Astrocyte (in vitro differentiated cells and primary cell): ENCODE measurements at regions not wholly inside any gene's neighbourhood (a gene's known extent, or its start where the extent isn't known, plus 50 kb on each side); places are given as distances from the start of the nearest gene placed in this dataset.

Source experiments
- DNase-seq: peaks from one replicate; pipeline ENCODE4 v3.0.0-alpha.2; 2010; ENCODE audit warnings: low read depth
- FAIRE-seq: peaks from 2 replicates; lab custom pipeline; 2011; peaks lifted over from hg19 to GRCh38; lab: Jason Lieb, UNC
- H2AFZ ChIP-seq: 2 replicates; pipeline ENCODE4 v1.6.0; 2012; ENCODE audit warnings: low read depth, low read length, inconsistent platforms
- H3K27ac ChIP-seq: 2 replicates; pipeline ENCODE4 v1.5.1; 2011; ENCODE audit warnings: low read depth, low read length, inconsistent platforms
- H3K27me3 ChIP-seq: 2 replicates; pipeline ENCODE4 v1.6.0; 2011; ENCODE audit warnings: low read length, inconsistent platforms; ENCODE audit not compliant: insufficient read depth
- H3K36me3 ChIP-seq: 2 replicates; pipeline ENCODE4 v1.5.1; 2011; ENCODE audit warnings: low read length, inconsistent platforms; ENCODE audit not compliant: insufficient read depth
- H3K4me1 ChIP-seq: 2 replicates; pipeline ENCODE4 v1.5.1; 2011; ENCODE audit warnings: low read length, inconsistent platforms; ENCODE audit not compliant: insufficient read depth
- H3K4me2 ChIP-seq: 2 replicates; pipeline ENCODE4 v1.6.0; 2012; ENCODE audit warnings: low read length, inconsistent platforms
- H3K4me3 ChIP-seq: 2 replicates; pipeline ENCODE4 v1.5.1; 2011; ENCODE audit warnings: low read depth, mild to moderate bottlenecking, low read length, inconsistent platforms; ENCODE audit not compliant: insufficient read depth
- H3K79me2 ChIP-seq: 2 replicates; pipeline ENCODE4 v1.6.0; 2012; ENCODE audit warnings: mild to moderate bottlenecking, low read length, inconsistent platforms; ENCODE audit not compliant: insufficient read depth
- H3K9ac ChIP-seq: 2 replicates; pipeline ENCODE4 v1.6.0; 2012; ENCODE audit warnings: mild to moderate bottlenecking, low read length, inconsistent platforms
- H3K9me3 ChIP-seq: 2 replicates; pipeline ENCODE4 v1.5.1; 2012; ENCODE audit warnings: low read depth, mild to moderate bottlenecking, low read length, inconsistent platforms; ENCODE audit not compliant: insufficient read depth
- H4K20me1 ChIP-seq: 2 replicates; pipeline ENCODE4 v1.6.0; 2012; ENCODE audit warnings: low read length, inconsistent platforms; ENCODE audit not compliant: insufficient read depth
- H3K27ac Mint-ChIP-seq: one replicate; pipeline ENCODE4 v1.8.0; 2021; ENCODE audit warnings: mild to moderate bottlenecking, mixed read lengths; ENCODE audit not compliant: unreplicated experiment
- H3K27me3 Mint-ChIP-seq: one replicate; pipeline ENCODE4 v1.8.0; 2021; ENCODE audit warnings: low read depth, mixed read lengths; ENCODE audit not compliant: unreplicated experiment
- H3K36me3 Mint-ChIP-seq: one replicate; pipeline ENCODE4 v1.8.0; 2021; ENCODE audit warnings: low read depth, mixed read lengths; ENCODE audit not compliant: unreplicated experiment
- H3K4me1 Mint-ChIP-seq: one replicate; pipeline ENCODE4 v1.8.0; 2021; ENCODE audit warnings: low read depth, mixed read lengths; ENCODE audit not compliant: unreplicated experiment
- H3K4me3 Mint-ChIP-seq: one replicate; pipeline ENCODE4 v1.8.0; 2021; ENCODE audit warnings: mild to moderate bottlenecking, moderate library complexity, mixed read lengths; ENCODE audit not compliant: unreplicated experiment
- H3K9me3 Mint-ChIP-seq: one replicate; pipeline ENCODE4 v1.8.0; 2021; ENCODE audit warnings: mild to moderate bottlenecking, mixed read lengths; ENCODE audit not compliant: unreplicated experiment
- CTCF ChIP-seq: IDR thresholded peaks from 2 replicates; pipeline ENCODE4 v1.5.1; 2011; ENCODE audit warnings: low read depth, mild to moderate bottlenecking, inconsistent platforms, low read length, moderate library complexity; ENCODE audit not compliant: insufficient read depth
- EZH2 ChIP-seq: IDR thresholded peaks from 2 replicates; pipeline ENCODE4 v1.6.1; 2012; ENCODE audit warnings: mild to moderate bottlenecking, low read length, inconsistent platforms; ENCODE audit not compliant: insufficient read depth

- Histone ChIP-seq H3K79me2 (no peaks in the 10 kb centered on the region), H3K27me3 (no peaks in the 10 kb centered on the region), H3K4me1 (no peaks in the 10 kb centered on the region), H2AFZ (no peak overlapping the region), H3K4me2 (no peak overlapping the region), H3K36me3 (no peaks in the 10 kb centered on the region), H3K27ac (no peak overlapping the region), H3K4me3 (no peak overlapping the region), H3K9me3 (no peaks in the 10 kb centered on the region), H4K20me1 (no peaks in the 10 kb centered on the region), H3K9ac (no peak overlapping the region)
- Mint-ChIP-seq H3K4me3 (no peak overlapping the region), H3K27ac (no peak overlapping the region), H3K36me3 (no peaks in the 10 kb centered on the region), H3K4me1 (peaks cover 8% of the 10 kb centered on the region), H3K9me3 (peaks cover 6% of the 10 kb centered on the region), H3K27me3 (no peaks in the 10 kb centered on the region)
- no peak for DNase-seq
- no peak for TF ChIP-seq EZH2
- no peak for TF ChIP-seq CTCF
- FAIRE-seq: no peak
Observed at GRCh38 chr1:82788038-82788437, 987.3 kb downstream of the ADGRL2 start.

GRCh38 chr1:82786883-82787282 lies 986.1 kb downstream of the ADGRL2 start:
- Histone ChIP-seq H3K9ac (no peak overlapping the region), H3K36me3 (no peaks in the 10 kb centered on the region), H3K27ac (no peak overlapping the region), H3K4me1 (no peaks in the 10 kb centered on the region), H3K79me2 (no peaks in the 10 kb centered on the region), H3K9me3 (no peaks in the 10 kb centered on the region), H3K4me3 (no peak overlapping the region), H2AFZ (no peak overlapping the region), H4K20me1 (no peaks in the 10 kb centered on the region), H3K4me2 (no peak overlapping the region), H3K27me3 (no peaks in the 10 kb centered on the region)
- TF ChIP-seq EZH2 (no peak), CTCF (no peak)
- Mint-ChIP-seq H3K4me1 (peaks cover 8% of the 10 kb centered on the region), H3K27me3 (no peaks in the 10 kb centered on the region), H3K36me3 (no peaks in the 10 kb centered on the region), H3K9me3 (peaks cover 6% of the 10 kb centered on the region), H3K27ac (no peak overlapping the region), H3K4me3 (no peak overlapping the region)
- no peak for FAIRE-seq
- DNase-seq: no peak

GRCh38 chr1:82785268-82785790 lies 984.6 kb downstream of the ADGRL2 start:
- Histone ChIP-seq H3K4me2 (no peak overlapping the region), H3K9ac (no peak overlapping the region), H3K4me3 (no peak overlapping the region), H3K79me2 (no peaks in the 10 kb centered on the region), H3K27me3 (no peaks in the 10 kb centered on the region), H2AFZ (no peak overlapping the region), H3K27ac (no peak overlapping the region), H3K9me3 (no peaks in the 10 kb centered on the region), H3K36me3 (no peaks in the 10 kb centered on the region), H3K4me1 (no peaks in the 10 kb centered on the region), H4K20me1 (no peaks in the 10 kb centered on the region)
- Mint-ChIP-seq H3K4me1 (peaks cover 8% of the 10 kb centered on the region), H3K36me3 (no peaks in the 10 kb centered on the region), H3K27ac (no peak overlapping the region), H3K9me3 (no peaks in the 10 kb centered on the region), H3K27me3 (no peaks in the 10 kb centered on the region), H3K4me3 (no peak overlapping the region)
- DNase-seq: no peak
- FAIRE-seq: no peak
- TF ChIP-seq CTCF (no peak), EZH2 (no peak)
